Cardiac muscle cell (in vitro differentiated cells and primary cell): ENCODE measurements at regions not wholly inside any gene's neighbourhood (a gene's known extent, or its start where the extent isn't known, plus 50 kb on each side); places are given as distances from the start of the nearest gene placed in this dataset.

Experiments
- DNase-seq, 2 donors: peaks; one replicate each; pipeline versions ENCODE4 v3.0.0 to v3.0.0-alpha.2; 2010 to 2017; ENCODE audit warnings: low read depth in 1 of 2, low spot score in 1 of 2
- H3K27ac ChIP-seq: fragments of 200-600 bp; sonication (generic); 2 replicates; pipeline ENCODE4 v1.5.1; 2016
- H3K27me3 ChIP-seq: fragments of 200-600 bp; sonication (generic); 2 replicates; pipeline ENCODE4 v1.6.0; 2016; ENCODE audit warnings: control low read depth
- H3K36me3 ChIP-seq: fragments of 200-600 bp; sonication (generic); 2 replicates; pipeline ENCODE4 v1.5.1; 2016; ENCODE audit warnings: control low read depth
- H3K4me1 ChIP-seq: fragments of 200-600 bp; sonication (generic); 2 replicates; pipeline ENCODE4 v1.8.1; 2017; ENCODE audit warnings: low read depth, mild to moderate bottlenecking, mixed run types
- H3K4me3 ChIP-seq: fragments of 200-600 bp; sonication (generic); 2 replicates; pipeline ENCODE4 v1.5.1; 2016; ENCODE audit warnings: mild to moderate bottlenecking
- H3K9me3 ChIP-seq: fragments of 200-600 bp; sonication (generic); 2 replicates; pipeline ENCODE4 v1.5.1; 2017; ENCODE audit warnings: low read depth, mild to moderate bottlenecking, control low read depth
- CTCF ChIP-seq: IDR thresholded peaks from 2 replicates; pipeline ENCODE4 v1.5.1; 2012; ENCODE audit warnings: low read depth, mild to moderate bottlenecking, low read length

GRCh38 chr6:114446342-114446741, 103.5 kb upstream of the HS3ST5 start:
- Histone ChIP-seq H3K27me3 (no peaks in the 10 kb centered on the region), H3K27ac (no peak overlapping the region), H3K9me3 (no peaks in the 10 kb centered on the region), H3K4me1 (peaks cover 12% of the 10 kb centered on the region), H3K4me3 (no peak overlapping the region), H3K36me3 (no peaks in the 10 kb centered on the region)
- DNase-seq = no peak
- TF ChIP-seq CTCF = no peak

GRCh38 chr6:114445846-114446245, 103.0 kb upstream of the HS3ST5 start:
- no peaks in the 10 kb centered on the region for H3K27me3 ChIP-seq
- H3K4me3 ChIP-seq = no peak overlapping the region
- no peak overlapping the region for H3K27ac ChIP-seq
- H3K4me1 ChIP-seq = peaks cover 17% of the 10 kb centered on the region
- no peak for DNase-seq
- no peaks in the 10 kb centered on the region for H3K36me3 ChIP-seq
- no peaks in the 10 kb centered on the region for H3K9me3 ChIP-seq
- no peak for TF ChIP-seq CTCF

GRCh38 chr6:114439411-114439810, 96.6 kb upstream of the HS3ST5 start:
- no peak for DNase-seq
- peaks cover 5% of the 10 kb centered on the region for H3K4me1 ChIP-seq
- no peaks in the 10 kb centered on the region for H3K36me3 ChIP-seq
- no peaks in the 10 kb centered on the region for H3K9me3 ChIP-seq
- no peaks in the 10 kb centered on the region for H3K27me3 ChIP-seq
- TF ChIP-seq CTCF = no peak
- H3K27ac ChIP-seq = no peak overlapping the region
- H3K4me3 ChIP-seq = no peak overlapping the region

GRCh38 chr6:114437235-114437634, 94.4 kb upstream of the HS3ST5 start:
- no peak for TF ChIP-seq CTCF
- Histone ChIP-seq H3K9me3 (no peaks in the 10 kb centered on the region), H3K27me3 (no peaks in the 10 kb centered on the region), H3K36me3 (no peaks in the 10 kb centered on the region), H3K4me1 (peaks cover 5% of the 10 kb centered on the region), H3K27ac (no peak overlapping the region), H3K4me3 (no peak overlapping the region)
- no peak for DNase-seq

- Histone ChIP-seq H3K27me3 (no peaks in the 10 kb centered on the region), H3K27ac (no peak overlapping the region), H3K36me3 (no peaks in the 10 kb centered on the region), H3K4me1 (peaks cover 5% of the 10 kb centered on the region), H3K4me3 (no peak overlapping the region), H3K9me3 (no peaks in the 10 kb centered on the region)
- TF ChIP-seq CTCF = no peak
- DNase-seq = no peak
Measured at GRCh38 chr6:114436691-114437090, 93.9 kb upstream of the HS3ST5 start.

GRCh38 chr6:114435985-114436384, 93.2 kb upstream of the HS3ST5 start:
- Histone ChIP-seq H3K27me3 (no peaks in the 10 kb centered on the region), H3K9me3 (no peaks in the 10 kb centered on the region), H3K4me1 (peaks cover 3% of the 10 kb centered on the region), H3K36me3 (no peaks in the 10 kb centered on the region), H3K27ac (no peak overlapping the region), H3K4me3 (no peak overlapping the region)
- no peak for TF ChIP-seq CTCF
- no peak for DNase-seq
